ENCODE measurements at regions not wholly inside any gene's neighbourhood (a gene's known extent, or its start where the extent isn't known, plus 50 kb on each side); places are given as distances from the start of the nearest gene placed in this dataset.

DNA sequence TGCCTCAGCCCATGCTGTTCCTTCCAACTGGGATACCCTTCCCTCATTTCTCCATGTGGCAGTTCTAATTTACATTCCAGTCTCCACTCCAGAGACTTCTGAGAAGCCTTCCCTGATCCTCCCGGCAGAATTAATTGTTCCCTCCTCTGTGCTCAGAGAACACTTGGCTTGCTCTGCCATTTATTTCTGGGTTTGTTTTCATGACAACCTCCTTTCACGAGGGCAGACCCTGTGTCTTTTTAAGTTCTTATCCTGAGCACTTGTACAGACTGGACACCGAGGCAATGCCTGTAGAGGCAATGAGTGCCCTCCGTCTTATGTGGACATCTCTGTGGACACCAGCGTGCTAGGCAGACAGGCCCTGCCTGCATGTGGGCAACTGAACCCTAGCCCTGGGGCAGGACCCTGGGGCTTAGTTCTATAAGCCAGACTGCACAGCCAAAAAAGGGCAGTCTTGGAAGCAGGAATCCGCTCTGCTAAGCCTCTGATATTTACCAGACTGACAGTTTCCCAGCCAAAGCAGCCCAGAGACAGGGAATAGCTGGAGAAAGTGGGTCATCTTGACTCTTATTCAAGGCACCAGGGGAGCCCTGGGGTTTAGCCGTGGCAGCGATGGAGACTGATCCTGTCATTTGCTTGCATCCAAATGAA lies 474.0 kb downstream of the RPS24 start:
- H3K27ac Mint-ChIP-seq (ENCODE audit: unreplicated experiment) = no peak overlapping the region
- intact Hi-C loops (cut with micrococcal nuclease; ENCODE audit: unreplicated experiment) = no loop called here
- no peaks in the 10 kb centered on the region for H3K4me1 Mint-ChIP-seq (ENCODE audit: low read depth, unreplicated experiment)
- no peak for DNase-seq
- TF ChIP-seq, protein P1, sequence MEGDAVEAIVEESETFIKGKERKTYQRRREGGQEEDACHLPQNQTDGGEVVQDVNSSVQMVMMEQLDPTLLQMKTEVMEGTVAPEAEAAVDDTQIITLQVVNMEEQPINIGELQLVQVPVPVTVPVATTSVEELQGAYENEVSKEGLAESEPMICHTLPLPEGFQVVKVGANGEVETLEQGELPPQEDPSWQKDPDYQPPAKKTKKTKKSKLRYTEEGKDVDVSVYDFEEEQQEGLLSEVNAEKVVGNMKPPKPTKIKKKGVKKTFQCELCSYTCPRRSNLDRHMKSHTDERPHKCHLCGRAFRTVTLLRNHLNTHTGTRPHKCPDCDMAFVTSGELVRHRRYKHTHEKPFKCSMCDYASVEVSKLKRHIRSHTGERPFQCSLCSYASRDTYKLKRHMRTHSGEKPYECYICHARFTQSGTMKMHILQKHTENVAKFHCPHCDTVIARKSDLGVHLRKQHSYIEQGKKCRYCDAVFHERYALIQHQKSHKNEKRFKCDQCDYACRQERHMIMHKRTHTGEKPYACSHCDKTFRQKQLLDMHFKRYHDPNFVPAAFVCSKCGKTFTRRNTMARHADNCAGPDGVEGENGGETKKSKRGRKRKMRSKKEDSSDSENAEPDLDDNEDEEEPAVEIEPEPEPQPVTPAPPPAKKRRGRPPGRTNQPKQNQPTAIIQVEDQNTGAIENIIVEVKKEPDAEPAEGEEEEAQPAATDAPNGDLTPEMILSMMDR (IDR thresholded peaks at IDR 0.05; ENCODE audit: unreplicated experiment) = no peak
- H3K9me3 Mint-ChIP-seq (ENCODE audit: low read depth, unreplicated experiment) = no peaks in the 10 kb centered on the region
- BruUV-seq (replicated peaks) = no TSS peak
- H3K4me3 Mint-ChIP-seq (ENCODE audit: low read depth, unreplicated experiment) = no peak overlapping the region
- no peaks in the 10 kb centered on the region for H3K36me3 Mint-ChIP-seq (ENCODE audit: insufficient read depth, unreplicated experiment)
- H3K27me3 Mint-ChIP-seq (ENCODE audit: unreplicated experiment) = peaks cover 100% of the 10 kb centered on the region
- CTCF ChIA-PET = no interaction called here

- no peaks in the 10 kb centered on the region for H3K9me3 Mint-ChIP-seq (ENCODE audit: low read depth, unreplicated experiment)
- intact Hi-C loops (cut with micrococcal nuclease; ENCODE audit: unreplicated experiment) = no loop called here
- no peak for DNase-seq
- no peaks in the 10 kb centered on the region for H3K36me3 Mint-ChIP-seq (ENCODE audit: insufficient read depth, unreplicated experiment)
- no TSS peak for BruUV-seq (replicated peaks)
- TF ChIP-seq, protein P1 (IDR thresholded peaks at IDR 0.05; ENCODE audit: unreplicated experiment) = no peak
- CTCF ChIA-PET = interaction anchor here (0.5 kb wide), 1 partner anchor 35 kb away, joined by 5 read pairs; no protein-coding TSS in a partner anchor
- H3K27me3 Mint-ChIP-seq (ENCODE audit: unreplicated experiment) = peaks cover 97% of the 10 kb centered on the region
- no peaks in the 10 kb centered on the region for H3K4me1 Mint-ChIP-seq (ENCODE audit: low read depth, unreplicated experiment)
- H3K27ac Mint-ChIP-seq (ENCODE audit: unreplicated experiment) = no peak overlapping the region
- H3K4me3 Mint-ChIP-seq (ENCODE audit: low read depth, unreplicated experiment) = no peak overlapping the region
Measured at GRCh38 chr10:78508955-78509748, 475.5 kb downstream of the RPS24 start.

DNA sequence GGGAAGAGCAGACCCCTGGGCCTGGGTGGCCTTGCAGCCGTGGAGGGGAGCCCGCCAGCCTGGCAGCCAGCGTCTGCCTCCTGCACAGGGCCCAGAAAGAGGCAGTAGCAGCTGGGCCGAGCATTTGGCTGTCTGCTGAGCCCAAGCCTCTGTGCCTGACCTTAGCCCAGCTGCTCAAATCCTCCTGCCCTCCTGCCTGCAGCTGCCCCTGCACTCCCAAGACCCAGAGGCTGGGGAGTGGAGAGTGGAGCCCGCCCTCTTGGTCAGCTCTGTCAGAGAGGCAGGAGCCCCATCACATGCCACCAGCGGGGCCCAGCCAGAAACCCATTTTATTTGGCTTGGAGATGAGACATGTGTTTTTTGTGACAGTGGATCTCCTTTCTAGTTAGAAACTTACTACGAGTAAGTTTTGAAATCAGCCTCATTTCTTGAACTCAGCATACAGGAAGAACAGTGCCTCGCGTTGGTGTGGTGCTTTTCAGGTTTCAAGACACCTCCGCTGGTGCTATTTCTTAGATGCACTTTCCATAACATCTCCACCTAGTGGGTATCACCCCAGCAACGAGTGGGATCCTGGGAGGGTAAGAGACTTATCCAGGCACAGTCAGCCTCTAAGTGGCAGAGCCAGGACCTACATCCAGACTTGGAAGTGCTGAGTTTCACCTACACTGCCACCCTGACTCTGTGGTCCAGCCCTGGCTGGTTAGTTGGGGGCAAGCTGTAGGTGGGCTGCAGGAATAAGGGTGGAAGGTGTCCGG lies 477.1 kb downstream of the RPS24 start:
- TF ChIP-seq, protein P1 (IDR thresholded peaks at IDR 0.05; ENCODE audit: unreplicated experiment) = no peak
- DNase-seq = no peak
- Mint-ChIP-seq H3K9me3 (ENCODE audit: low read depth, unreplicated experiment) (no peaks in the 10 kb centered on the region), H3K36me3 (ENCODE audit: insufficient read depth, unreplicated experiment) (no peaks in the 10 kb centered on the region), H3K27ac (ENCODE audit: unreplicated experiment) (no peak overlapping the region), H3K4me1 (ENCODE audit: low read depth, unreplicated experiment) (no peaks in the 10 kb centered on the region), H3K27me3 (ENCODE audit: unreplicated experiment) (peaks cover 93% of the 10 kb centered on the region), H3K4me3 (ENCODE audit: low read depth, unreplicated experiment) (no peak overlapping the region)
- BruUV-seq (replicated peaks) = no TSS peak
- CTCF ChIA-PET = interaction anchor here (0.7 kb wide), 1 partner anchor 31 kb away, joined by 4 read pairs; no protein-coding TSS in a partner anchor
- intact Hi-C loops (cut with micrococcal nuclease; ENCODE audit: unreplicated experiment) = no loop called here

GRCh38 chr10:78511324-78512204 lies 477.9 kb downstream of the RPS24 start:
- no peak for DNase-seq
- BruUV-seq (replicated peaks) = no TSS peak
- CTCF ChIA-PET = interaction anchor here (1.3 kb wide), 1 partner anchor 12 kb away, joined by 4 read pairs; no protein-coding TSS in a partner anchor
- H3K4me1 Mint-ChIP-seq (ENCODE audit: low read depth, unreplicated experiment) = no peaks in the 10 kb centered on the region
- intact Hi-C loops (cut with micrococcal nuclease; ENCODE audit: unreplicated experiment) = no loop called here
- H3K9me3 Mint-ChIP-seq (ENCODE audit: low read depth, unreplicated experiment) = no peaks in the 10 kb centered on the region
- H3K4me3 Mint-ChIP-seq (ENCODE audit: low read depth, unreplicated experiment) = no peak overlapping the region
- no peaks in the 10 kb centered on the region for H3K36me3 Mint-ChIP-seq (ENCODE audit: insufficient read depth, unreplicated experiment)
- H3K27ac Mint-ChIP-seq (ENCODE audit: unreplicated experiment) = no peak overlapping the region
- H3K27me3 Mint-ChIP-seq (ENCODE audit: unreplicated experiment) = peaks cover 93% of the 10 kb centered on the region
- TF ChIP-seq, protein P1 (IDR thresholded peaks at IDR 0.05; ENCODE audit: unreplicated experiment) = no peak
